GM21447 (cell line): ENCODE measurements at regions not wholly inside any gene's neighbourhood (a gene's known extent, or its start where the extent isn't known, plus 50 kb on each side); places are given as distances from the start of the nearest gene placed in this dataset.

Experiments
- ATAC-seq: cut with Tn5 transposase; IDR thresholded peaks from one replicate; pipeline ENCODE4 v1.9.1; 2021; ENCODE audit not compliant: unreplicated experiment

- no peak for ATAC-seq
Measured at GRCh38 chr1:201741763-201742342, 87.1 kb upstream of the IPO9 start.

GRCh38 chr1:201742476-201742875 is 86.5 kb upstream of the IPO9 start:
- no peak for ATAC-seq

GRCh38 chr1:201742955-201743805 is 85.8 kb upstream of the IPO9 start:
- no peak for ATAC-seq

GRCh38 chr1:201745023-201745422 is 83.9 kb upstream of the IPO9 start:
- ATAC-seq = no peak

- ATAC-seq = no peak
Measured at GRCh38 chr1:201746156-201746555, 82.8 kb upstream of the IPO9 start.

GRCh38 chr1:201747261-201747660 is 81.7 kb upstream of the IPO9 start:
- no peak for ATAC-seq

- no peak for ATAC-seq
Measured at GRCh38 chr1:201748335-201748734, 80.6 kb upstream of the IPO9 start.

- no peak for ATAC-seq
Measured at GRCh38 chr1:201749059-201749690, 79.8 kb upstream of the IPO9 start.

GRCh38 chr1:201750120-201750519 is 78.8 kb upstream of the IPO9 start:
- ATAC-seq = no peak

- ATAC-seq = no peak
Measured at GRCh38 chr1:201750934-201751333, 78.0 kb upstream of the IPO9 start.

- no peak for ATAC-seq
Measured at GRCh38 chr1:201751872-201752271, 77.1 kb upstream of the IPO9 start.

- ATAC-seq = no peak
Measured at GRCh38 chr1:201752333-201752732, 76.6 kb upstream of the IPO9 start.

- no peak for ATAC-seq
Measured at GRCh38 chr1:201753492-201753891, 75.5 kb upstream of the IPO9 start.

GRCh38 chr1:201754353-201754752 is 74.6 kb upstream of the IPO9 start:
- no peak for ATAC-seq

GRCh38 chr1:201755200-201755599 is 73.8 kb upstream of the IPO9 start:
- ATAC-seq = no peak

- ATAC-seq = no peak
Measured at GRCh38 chr1:201756406-201756805, 72.6 kb upstream of the IPO9 start.

GRCh38 chr1:201758499-201759050 is 70.4 kb upstream of the IPO9 start:
- ATAC-seq = no peak

GRCh38 chr1:201759194-201759815 is 69.7 kb upstream of the IPO9 start:
- ATAC-seq = no peak

- ATAC-seq = no peak
Measured at GRCh38 chr1:201760516-201760915, 68.4 kb upstream of the IPO9 start.

- no peak for ATAC-seq
Measured at GRCh38 chr1:201761178-201761577, 67.8 kb upstream of the IPO9 start.

GRCh38 chr1:201761871-201762270 is 67.1 kb upstream of the IPO9 start:
- ATAC-seq = no peak
